OCI-M2 (cell line): ENCODE measurements at regions not wholly inside any gene's neighbourhood (a gene's known extent, or its start where the extent isn't known, plus 50 kb on each side); places are given as distances from the start of the nearest gene placed in this dataset.

Experiments used
- DNase-seq: peaks from one replicate; lab custom pipeline; 2025; ENCODE audit not compliant: unreplicated experiment; lab: John Stamatoyannopoulos, UW

DNA sequence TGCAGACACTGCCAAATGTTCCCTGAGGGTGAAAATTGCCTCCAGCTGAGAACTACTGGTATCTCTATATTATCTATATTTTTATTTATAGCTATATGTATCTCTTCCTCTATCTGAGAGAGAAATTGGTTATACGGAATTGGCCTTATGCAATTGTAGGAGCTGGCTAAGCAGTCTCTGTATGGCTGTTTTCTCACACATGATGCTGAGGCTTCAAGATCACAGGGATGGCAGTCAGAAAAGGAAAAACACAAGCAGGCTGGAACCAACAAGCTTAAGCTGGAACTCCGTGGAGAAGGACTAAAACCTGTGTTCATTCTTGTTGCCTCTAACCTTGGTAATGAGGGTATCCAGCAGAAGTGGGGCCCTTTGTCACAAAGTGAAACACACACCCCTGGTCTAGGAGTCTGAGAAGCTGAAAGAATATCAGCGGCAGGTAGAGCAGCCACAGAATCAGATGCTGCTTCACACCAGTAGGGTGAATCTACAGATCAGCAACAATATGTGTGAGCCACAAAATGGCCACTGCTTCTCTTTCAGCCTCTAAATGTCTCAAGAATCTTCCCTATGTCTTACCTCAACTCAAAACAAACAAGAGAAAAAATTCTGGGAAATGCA, 166.5 kb upstream of the PPP1R2C start:
- DNase-seq, result no peak

DNA sequence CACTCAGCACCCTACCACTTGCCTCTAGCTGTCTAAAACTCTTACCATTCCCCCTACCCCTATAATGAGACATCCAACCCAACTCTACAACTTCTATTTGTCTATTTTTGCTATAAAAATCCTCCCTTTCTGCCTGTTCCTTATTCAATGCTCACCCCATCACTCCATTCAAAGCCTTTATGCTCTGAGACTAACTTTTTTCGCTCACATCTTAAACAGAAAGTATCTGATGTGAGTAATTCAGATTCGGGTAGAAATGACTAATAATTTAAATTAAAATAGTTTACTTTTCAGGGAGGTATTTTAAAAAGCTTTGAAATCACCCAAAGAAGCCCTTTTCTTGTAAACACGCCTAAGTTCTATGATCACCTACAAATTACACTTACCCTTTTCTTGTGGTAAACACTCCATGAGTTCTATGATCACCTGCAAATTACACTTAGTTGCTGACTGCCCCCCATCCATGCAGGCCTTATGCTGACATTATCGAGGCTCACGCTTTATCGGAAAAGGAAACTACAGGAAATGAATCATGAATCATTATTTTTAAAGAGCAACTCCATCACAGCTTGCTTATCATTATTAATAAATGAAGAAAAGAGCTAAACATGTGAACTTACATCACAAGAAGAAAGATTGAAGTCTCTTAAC, 168.7 kb upstream of the PPP1R2C start:
- DNase-seq, result no peak

DNA sequence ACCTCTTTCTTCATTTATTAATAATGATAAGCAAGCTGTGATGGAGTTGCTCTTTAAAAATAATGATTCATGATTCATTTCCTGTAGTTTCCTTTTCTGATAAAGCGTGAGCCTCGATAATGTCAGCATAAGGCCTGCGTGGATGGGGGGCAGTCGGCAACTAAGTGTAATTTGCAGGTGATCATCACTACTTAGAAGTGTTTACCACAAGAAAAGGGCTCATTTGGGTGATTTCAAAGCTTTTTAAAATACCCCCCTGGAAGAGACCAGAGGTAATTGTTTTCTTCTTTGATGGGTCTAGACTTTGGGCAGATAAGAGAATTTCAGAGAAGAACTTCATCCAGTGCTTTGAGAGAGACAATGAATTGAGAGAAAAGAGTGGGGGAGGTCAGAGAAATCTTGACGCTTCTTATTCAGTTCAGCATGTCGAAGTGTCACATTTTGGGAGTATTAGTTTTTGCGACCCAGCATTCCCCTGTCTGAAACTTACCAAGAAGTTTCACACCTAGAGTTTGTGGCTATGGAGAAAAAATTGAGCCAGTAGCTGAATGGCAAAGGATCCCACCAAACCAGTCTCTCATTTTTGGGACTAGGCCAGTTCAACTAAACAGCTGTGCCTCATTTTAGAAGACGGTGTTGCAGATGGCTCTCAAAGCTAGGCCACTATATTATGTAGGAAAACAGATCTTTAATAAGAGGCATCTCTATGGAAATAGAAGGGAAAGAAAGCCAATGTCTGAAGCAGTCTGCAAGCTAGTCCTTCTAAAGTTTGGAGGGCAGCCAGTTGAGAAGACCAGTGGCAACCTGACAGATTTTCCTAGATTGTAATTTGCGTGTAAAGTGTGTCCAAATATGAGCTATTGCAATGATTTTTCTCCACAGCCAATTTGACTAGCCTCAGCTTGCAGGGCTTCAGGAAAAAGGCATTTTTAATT, 171.0 kb upstream of the PPP1R2C start:
- DNase-seq, result no peak

DNA sequence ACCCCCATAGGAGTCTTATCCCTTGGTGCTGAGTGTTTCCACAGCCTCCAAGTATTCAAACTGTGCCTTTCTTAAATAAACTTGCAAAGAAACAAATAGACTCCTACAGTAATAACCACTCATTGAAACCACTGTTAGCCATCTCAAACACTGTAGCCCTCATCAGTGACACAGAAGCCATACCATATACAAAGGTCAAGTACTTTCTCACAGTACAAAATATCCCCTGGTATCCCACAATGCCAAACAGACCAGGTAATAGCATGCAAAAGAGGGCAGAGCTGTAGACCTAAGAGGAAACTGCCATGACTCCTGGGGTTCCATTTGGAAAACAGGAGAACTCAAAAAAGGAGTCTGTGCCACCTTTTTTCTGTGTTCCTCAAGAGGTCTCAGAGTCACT, 173.8 kb upstream of the PPP1R2C start:
- DNase-seq, result no peak

DNA sequence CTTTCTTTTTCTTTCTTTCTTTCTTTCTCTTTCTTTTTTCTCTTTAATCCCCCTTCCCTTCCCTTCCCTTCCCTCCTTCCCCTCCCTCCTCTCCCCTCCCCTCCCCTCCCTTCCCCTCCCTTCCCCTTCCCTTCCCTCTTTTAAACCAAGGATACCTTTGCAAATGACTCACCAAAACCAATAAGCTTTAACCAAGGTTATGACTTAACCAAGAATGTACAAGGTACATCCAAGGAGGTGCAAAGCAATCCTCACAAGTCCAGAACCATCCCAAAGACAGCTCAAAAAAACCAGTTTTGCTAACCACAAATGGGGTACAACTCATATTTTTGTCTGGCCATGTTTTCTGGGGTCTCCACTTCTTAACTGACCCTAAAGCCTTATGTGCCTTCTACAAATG, 174.7 kb upstream of the PPP1R2C start:
- no peak for DNase-seq

DNA sequence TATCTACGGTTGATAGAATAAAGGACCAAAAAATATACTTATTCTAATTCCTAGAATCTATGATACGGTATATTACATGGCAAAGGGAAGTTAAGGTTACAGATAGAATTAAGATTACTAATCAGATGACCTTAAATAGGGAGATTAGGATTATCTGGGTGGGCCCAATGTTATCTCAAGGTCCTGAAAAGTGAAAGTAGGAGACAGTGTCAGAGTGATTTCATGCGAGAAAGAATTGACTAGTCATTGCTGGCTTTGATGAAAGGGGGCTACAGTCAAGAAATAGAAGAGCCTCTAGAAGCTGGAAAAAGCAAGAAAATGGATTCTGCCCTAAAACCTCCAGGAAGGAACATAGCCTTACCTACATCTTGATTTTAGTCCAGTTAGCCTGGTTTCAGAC, 176.9 kb upstream of the PPP1R2C start:
- DNase-seq, result no peak

DNA sequence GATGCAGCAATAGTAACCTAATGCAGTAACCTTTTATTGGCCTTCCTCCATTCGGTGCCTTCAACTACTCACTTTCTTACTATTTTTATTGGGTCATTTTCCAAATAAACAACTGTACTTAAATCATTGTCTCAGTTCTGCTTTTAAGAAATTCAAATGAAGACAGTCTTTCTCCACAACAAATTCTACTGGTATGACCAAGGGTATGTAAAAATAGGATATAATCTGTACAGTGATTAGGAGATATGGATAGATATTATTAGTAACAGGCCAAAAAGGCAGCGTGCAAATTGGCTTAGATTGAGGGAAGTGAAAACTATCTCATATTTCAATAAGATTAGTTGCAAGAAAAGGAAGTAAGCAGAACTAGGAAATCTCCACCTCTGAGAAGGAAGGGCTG, 177.4 kb upstream of the PPP1R2C start:
- no peak for DNase-seq

DNA sequence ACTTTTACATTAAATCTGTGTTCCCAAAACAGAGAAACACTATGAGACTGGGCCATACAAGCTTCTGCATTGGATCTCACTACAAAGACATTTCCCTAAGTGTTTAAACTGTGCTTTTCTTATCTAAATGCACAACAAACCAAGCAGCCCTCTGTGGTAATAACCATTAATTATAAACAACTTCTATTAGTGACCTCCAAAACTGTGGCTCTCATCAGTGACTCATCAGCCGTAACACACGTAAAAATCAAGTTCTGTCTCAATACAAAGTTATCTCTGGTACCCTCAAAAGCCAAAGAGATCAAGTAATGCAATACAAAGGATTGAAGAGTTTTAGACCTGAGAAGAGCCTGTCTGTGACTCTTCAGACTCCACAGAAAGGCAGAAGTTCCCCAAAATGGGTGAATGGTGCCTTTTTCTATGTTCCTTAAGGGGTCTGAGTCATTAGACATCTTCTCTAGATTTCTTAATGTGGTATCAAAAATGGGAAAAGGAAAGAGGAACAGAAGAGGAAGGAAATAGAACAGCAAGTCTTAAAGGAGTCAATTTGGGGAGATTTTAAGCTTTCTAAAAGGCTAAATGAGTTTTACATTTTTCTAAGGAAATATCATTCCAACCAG, 189.8 kb upstream of the PPP1R2C start:
- no peak for DNase-seq

DNA sequence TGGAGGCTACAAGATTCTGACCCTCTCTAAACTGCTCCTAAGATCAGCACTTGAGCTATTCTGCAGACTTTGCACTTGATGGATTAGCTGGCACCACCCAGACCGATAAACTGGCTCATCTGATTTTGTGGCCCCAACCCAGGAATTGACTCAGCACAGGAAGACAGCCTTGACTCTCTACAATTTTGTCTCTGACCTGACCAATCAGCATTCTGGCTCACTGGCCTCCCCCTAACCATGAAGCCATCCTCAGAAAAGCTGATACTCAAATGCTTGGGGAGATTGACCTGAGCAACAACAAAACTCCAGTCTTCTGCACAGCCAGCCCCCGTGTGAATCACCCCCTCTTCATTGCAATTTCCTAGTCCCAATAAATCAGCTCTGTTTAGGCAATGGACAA, 195.4 kb upstream of the PPP1R2C start:
- DNase-seq, result no peak

DNA sequence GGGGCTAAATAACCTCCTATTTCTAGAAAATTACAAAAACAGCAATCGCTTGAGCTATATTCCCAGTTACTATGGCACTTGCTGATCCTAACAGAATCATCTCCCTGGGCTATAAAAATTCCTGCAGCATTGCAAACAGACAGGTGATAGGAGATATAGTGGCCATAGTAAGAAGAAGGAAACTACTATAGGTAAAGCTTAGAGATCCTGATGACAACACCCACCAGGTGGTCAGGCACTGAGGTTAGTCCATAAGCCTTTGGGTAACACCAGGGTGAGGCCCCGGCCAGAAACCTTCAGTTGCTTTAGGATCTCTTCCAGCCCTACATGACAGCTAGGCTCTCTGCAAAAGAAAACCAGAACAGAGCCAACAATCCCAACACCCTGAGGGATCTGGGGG, 197.9 kb upstream of the PPP1R2C start:
- DNase-seq, result no peak

DNA sequence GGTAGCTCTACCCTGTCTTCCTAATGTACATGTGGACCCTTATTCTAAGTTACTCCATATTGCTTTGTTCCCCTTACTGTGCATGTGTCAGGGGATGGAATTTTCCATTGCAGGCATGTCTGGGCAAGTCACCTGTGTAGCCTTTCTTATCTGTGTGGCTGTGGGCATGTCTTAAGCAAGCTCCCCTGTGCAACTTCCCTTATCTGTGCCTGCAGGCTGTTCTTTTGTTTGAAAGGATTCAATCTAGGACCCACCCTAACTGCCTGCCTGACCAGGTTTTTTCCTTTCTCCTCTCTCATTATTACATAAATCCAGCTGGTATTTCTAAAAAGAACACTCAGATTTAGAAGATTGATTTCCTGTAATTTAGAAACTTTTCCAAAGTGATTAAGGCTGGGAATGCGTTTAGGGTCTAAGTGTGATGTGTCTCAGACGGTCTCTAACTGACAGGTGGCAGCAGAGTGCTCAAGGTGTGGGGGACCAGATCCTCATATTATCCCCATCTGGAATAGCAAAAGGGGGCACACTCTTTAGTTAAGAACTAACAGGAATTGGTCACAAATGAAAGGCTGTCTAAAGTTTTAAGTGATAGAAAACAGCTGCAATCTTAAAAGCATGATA, 198.9 kb upstream of the PPP1R2C start:
- DNase-seq, result no peak

DNA sequence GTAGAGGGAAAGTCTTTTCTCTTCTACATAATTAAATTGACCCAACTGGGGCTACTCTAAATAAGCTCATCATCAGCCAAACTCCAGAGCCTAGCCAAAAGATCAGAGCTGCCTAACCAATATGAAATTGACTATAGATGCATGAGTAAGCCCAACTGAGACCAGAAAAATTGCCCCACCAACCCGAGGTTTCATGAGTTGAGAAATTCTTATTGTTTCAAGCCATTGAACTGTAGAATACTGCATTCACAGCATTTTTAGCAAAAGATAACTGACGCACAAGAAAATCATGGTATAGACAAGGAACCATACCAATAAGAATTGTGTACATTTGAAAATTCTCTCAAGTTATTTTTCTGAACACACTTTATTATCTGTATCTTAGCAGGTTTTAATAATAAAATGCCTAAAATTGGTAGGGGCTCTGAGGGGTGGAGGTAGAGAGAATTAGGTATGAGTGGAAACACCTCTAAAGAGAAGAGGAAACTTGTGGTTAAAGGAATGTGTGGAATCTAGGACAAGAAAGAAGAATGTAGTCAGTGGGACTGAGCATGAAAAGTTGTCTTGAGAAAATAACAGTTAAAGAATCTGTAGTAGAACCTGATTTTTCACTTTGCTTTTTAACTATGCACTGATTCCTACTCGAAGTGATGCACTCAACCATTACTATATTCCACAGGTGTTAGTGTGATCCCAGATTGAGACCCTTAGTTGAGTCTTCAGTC, 200.9 kb upstream of the PPP1R2C start:
- DNase-seq, result no peak

DNA sequence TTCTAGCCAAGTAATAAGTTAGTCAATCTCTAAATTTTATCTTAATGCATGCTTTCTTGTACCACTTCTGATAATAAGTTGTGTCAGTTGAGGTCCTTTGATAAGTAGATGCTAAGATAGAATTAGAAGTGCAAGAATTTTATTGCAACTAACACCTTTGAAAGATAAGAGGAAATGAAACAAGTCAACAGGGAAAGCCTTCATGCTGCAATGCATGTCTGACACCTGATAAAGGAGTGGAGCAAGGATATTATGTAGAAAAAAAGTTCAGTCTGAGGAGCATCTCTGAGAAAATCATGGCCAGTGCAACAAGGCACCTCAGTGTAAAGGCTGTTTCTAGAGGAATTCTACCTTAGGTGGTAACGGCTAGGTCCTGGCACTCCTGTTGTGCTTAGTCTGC, 210.7 kb upstream of the PPP1R2C start:
- DNase-seq, result no peak

DNA sequence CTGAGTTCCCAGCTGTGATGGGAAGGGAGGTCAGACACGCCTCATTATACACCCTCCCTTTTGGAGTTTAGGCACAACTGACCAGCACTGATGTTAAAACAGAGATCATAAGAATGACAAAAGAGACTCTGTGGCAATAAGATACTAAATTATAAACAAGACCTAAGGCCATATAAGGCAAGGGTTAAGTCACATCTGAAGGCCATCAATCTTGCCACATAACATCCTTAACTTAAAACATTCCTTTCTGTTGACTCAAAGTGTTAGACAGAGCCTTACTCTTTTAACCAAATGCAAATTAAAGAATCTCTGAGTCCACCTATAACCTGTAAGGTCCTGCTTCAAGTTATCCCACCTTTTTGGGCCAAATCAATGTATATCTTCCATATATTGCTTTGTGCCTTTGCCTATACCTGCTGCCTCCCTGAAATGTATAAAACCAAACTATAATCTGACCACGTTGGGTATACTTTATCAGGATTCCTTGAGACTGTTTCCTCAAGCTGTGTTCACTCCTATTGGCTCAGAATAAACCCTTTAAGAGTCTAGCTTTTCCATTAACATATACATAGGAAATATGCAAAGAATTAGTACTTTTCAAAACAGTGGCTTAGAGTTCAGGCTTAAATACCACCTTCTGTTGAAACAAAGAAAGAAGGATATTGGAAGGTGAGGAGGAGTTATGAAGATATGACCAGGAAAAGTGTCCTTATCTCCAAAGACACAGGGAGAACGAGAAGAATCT, 214.4 kb upstream of the PPP1R2C start:
- DNase-seq, result peak; percentile 32

DNA sequence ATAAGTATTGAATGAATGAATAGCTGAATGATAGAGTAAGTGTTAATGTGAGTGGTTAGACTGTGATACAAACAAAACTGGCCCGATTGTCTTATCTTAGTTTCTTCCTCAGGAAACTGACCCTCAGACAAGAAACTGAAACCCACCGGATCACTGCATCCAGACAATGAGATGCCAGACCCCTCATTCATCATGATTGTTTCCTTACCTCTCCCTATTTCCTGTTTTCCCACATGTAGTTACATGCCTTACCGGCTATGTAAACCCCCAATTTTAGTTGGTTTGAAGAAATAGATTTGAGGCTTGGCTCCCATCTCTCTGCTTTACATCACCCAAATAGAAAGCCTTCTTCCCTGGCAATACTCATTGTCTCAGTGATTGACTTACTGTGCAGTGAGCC, 218.9 kb upstream of the PPP1R2C start:
- DNase-seq, result no peak

DNA sequence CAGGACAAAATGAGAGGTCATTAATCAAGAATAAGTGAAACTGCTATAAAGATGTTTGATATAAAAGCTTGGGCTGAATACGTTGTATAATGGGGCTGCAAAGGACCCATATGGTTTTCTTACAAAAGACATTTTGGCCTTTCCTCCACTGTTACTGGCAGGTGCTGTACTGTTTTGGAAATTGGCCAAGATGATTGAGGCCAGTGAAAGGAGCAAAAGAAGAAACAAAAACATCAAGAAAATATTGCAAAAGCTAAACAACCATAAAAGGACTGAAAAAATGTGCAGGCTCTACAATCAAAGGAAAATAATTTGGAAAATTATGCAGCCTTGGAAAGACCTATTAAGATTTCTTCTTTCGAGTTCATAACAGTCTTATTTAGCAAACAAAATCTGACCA, 222.2 kb upstream of the PPP1R2C start:
- no peak for DNase-seq

DNA sequence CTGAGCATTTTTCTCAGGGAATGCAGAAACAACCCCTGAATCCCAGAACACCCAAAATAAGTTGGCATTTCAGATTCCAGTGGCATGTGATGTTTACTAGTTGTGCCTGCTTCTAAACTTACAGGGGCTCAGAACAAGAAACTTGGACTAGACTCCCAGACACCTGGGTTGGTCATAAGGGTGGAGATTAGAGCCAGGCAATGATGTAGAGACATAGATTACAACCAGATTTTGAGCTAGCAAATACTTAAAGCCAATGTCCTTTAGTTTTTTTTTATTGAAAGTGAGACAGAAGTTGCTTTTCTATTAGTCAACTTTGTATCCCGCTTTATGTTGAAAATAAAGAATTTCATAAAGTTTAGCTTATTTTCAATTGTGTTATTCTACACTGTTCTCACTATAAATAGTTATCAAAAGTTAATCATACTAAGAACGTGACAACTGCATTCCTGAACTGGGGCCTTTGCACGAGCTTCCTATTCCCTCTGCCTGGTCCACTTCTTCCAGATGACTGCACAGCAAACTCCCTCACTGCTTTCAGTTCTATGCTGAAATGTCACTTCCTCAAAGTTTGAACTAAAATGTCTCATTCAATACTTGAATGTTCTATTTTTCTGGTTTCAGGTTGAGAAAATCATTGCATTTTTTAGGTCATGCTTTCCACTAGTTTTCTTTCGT, 224.7 kb upstream of the PPP1R2C start:
- DNase-seq, result no peak

DNA sequence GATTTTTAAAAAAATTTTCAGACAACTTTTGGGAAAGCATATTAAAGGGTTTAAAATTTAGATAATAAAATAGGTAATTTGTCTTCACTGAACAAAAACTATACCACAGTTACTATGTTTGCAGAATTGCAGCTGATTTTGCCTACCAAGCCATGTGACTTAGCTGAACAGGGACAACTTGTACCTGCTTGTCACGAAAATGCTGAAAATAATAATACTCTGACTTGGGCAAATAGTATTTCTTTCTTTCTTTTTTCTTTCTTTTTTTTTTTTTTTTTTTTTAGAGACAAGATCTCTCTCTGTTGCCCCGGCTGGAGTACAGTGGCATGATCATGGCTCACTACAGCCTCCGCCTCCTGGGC, 225.2 kb upstream of the PPP1R2C start:
- no peak for DNase-seq

DNA sequence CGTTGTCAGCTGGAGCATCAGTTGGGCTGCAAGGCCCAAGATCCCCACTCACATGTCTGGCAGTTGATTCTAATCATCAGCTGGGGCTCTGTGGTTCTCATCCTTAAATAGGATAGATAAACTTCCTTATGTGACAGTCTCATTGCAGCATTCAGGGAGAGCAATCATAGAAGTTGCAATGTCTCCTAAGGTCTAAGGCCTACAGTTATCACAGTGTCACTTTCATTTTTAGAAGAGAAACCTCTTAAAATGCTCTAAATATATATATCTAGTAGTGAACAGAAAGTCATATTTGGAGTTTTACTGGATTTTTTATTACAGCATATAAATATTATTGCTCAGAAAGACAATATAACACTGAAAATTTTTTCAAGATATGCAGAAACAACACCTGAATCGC, 226.0 kb upstream of the PPP1R2C start:
- no peak for DNase-seq
